SK-N-MC (cell line): ENCODE measurements at regions not wholly inside any gene's neighbourhood (a gene's known extent, or its start where the extent isn't known, plus 50 kb on each side); places are given as distances from the start of the nearest gene placed in this dataset.
A peak's percentile ranks its signal among the peaks of the same experiment; 100 is the strongest.
"Not testable (repeated sequence)": the region's sequence is repeated elsewhere in the genome, so short reads cannot be mapped to it uniquely, and the experiment has no call there.

Source experiments
- DNase-seq: peaks from one replicate; pipeline ENCODE4 v3.0.0-alpha.2; 2011; ENCODE audit warnings: low read depth, low spot score
- H3K27ac ChIP-seq: fragments of 200-600 bp; sonication (generic); 2 replicates; pipeline ENCODE4 v1.5.1; 2016; ENCODE audit warnings: mixed run types
- H3K36me3 ChIP-seq: fragments of 200-600 bp; sonication (generic); 2 replicates; pipeline ENCODE4 v1.6.1; 2017; ENCODE audit warnings: antibody characterized with exemption, low read length, mixed read lengths; ENCODE audit not compliant: insufficient read depth
- H3K4me3 ChIP-seq: fragments of 200-600 bp; sonication (generic); 2 replicates; pipeline ENCODE4 v1.5.1; 2016
- H3K9ac ChIP-seq: fragments of 200-600 bp; sonication (generic); 2 replicates; pipeline ENCODE4 v1.8.0; 2017; ENCODE audit warnings: mixed run types, mixed read lengths; ENCODE audit not compliant: insufficient read length
- H3K9me3 ChIP-seq: fragments of 200-600 bp; sonication (generic); 2 replicates; pipeline ENCODE4 v1.6.1; 2017; ENCODE audit warnings: low read depth, mild to moderate bottlenecking, antibody characterized with exemption, low read length, moderate library complexity, mixed read lengths
- EZH2 ChIP-seq: fragments of 200-600 bp; sonication (generic); IDR thresholded peaks from one replicate; pipeline ENCODE4 v1.6.1; 2017; ENCODE audit warnings: antibody characterized with exemption
- FOXP2 ChIP-seq: optimal IDR thresholded peaks from 2 replicates; pipeline ENCODE3; 2011; ENCODE audit warnings: mild to moderate bottlenecking, moderate library complexity; ENCODE audit not compliant: insufficient read depth; ENCODE audit errors: extremely low read length, control extremely low read depth
- POLR2AphosphoS5 ChIP-seq: IDR thresholded peaks from 2 replicates; pipeline ENCODE4 v1.6.1; 2012; ENCODE audit warnings: mild to moderate bottlenecking, low read depth, low read length, borderline replicate concordance

GRCh38 chr5:174937201-174938123 lies 213.1 kb downstream of the MSX2 start:
- TF ChIP-seq EZH2 (no peak), POLR2AphosphoS5 (no peak), FOXP2 (no peak)
- Histone ChIP-seq H3K4me3 (no peak overlapping the region), H3K36me3 (no peaks in the 10 kb centered on the region), H3K9ac (no peak overlapping the region), H3K27ac (no peak overlapping the region), H3K9me3 (no peaks in the 10 kb centered on the region)
- no peak for DNase-seq

- TF ChIP-seq EZH2 (no peak), POLR2AphosphoS5 (no peak), FOXP2 (no peak)
- Histone ChIP-seq H3K4me3 (no peak overlapping the region), H3K9me3 (no peaks in the 10 kb centered on the region), H3K36me3 (no peaks in the 10 kb centered on the region), H3K27ac (no peak overlapping the region), H3K9ac (no peak overlapping the region)
- peak; percentile 37 for DNase-seq
Observed at GRCh38 chr5:174935854-174936474, 211.6 kb downstream of the MSX2 start.

- not testable (repeated sequence) for H3K36me3 ChIP-seq, H3K4me3 ChIP-seq, H3K9me3 ChIP-seq, H3K27ac ChIP-seq, H3K9ac ChIP-seq, DNase-seq
Observed at GRCh38 chr5:174931033-174931432, 206.7 kb downstream of the MSX2 start.

GRCh38 chr5:174925586-174925985 lies 201.2 kb downstream of the MSX2 start:
- Histone ChIP-seq H3K4me3 (no peak overlapping the region), H3K36me3 (no peaks in the 10 kb centered on the region), H3K9me3 (no peaks in the 10 kb centered on the region), H3K9ac (no peak overlapping the region), H3K27ac (peak overlapping the region; percentile 16; the same call in 1 of the 2 replicates)
- DNase-seq: no peak
- TF ChIP-seq FOXP2 (no peak), POLR2AphosphoS5 (no peak), EZH2 (no peak)

GRCh38 chr5:174922955-174923354 lies 198.6 kb downstream of the MSX2 start:
- no peak overlapping the region for H3K27ac ChIP-seq
- no peak overlapping the region for H3K9ac ChIP-seq
- DNase-seq: no peak
- no peaks in the 10 kb centered on the region for H3K9me3 ChIP-seq
- TF ChIP-seq POLR2AphosphoS5 (no peak), FOXP2 (no peak), EZH2 (no peak)
- no peaks in the 10 kb centered on the region for H3K36me3 ChIP-seq
- H3K4me3 ChIP-seq: no peak overlapping the region

GRCh38 chr5:174920906-174921550 lies 196.6 kb downstream of the MSX2 start:
- no peaks in the 10 kb centered on the region for H3K9me3 ChIP-seq
- DNase-seq: no peak
- no peak overlapping the region for H3K9ac ChIP-seq
- peak overlapping the region; percentile 49 for H3K4me3 ChIP-seq
- H3K36me3 ChIP-seq: no peaks in the 10 kb centered on the region
- no peak for TF ChIP-seq POLR2AphosphoS5
- TF ChIP-seq FOXP2: no peak
- no peak for TF ChIP-seq EZH2
- H3K27ac ChIP-seq: peak overlapping the region; percentile 62

GRCh38 chr5:174919351-174919750 lies 195.0 kb downstream of the MSX2 start:
- Histone ChIP-seq H3K9me3 (no peaks in the 10 kb centered on the region), H3K36me3 (no peaks in the 10 kb centered on the region), H3K27ac (no peak overlapping the region), H3K4me3 (no peak overlapping the region), H3K9ac (no peak overlapping the region)
- TF ChIP-seq FOXP2: no peak
- TF ChIP-seq EZH2: no peak
- TF ChIP-seq POLR2AphosphoS5: no peak
- no peak for DNase-seq

- no peaks in the 10 kb centered on the region for H3K9me3 ChIP-seq
- H3K4me3 ChIP-seq: no peak overlapping the region
- TF ChIP-seq POLR2AphosphoS5: no peak
- TF ChIP-seq EZH2: no peak
- TF ChIP-seq FOXP2: no peak
- H3K27ac ChIP-seq: no peak overlapping the region
- DNase-seq: no peak
- no peaks in the 10 kb centered on the region for H3K36me3 ChIP-seq
- H3K9ac ChIP-seq: no peak overlapping the region
Observed at GRCh38 chr5:174918655-174919054, 194.3 kb downstream of the MSX2 start.
